ENCODE measurements at regions not wholly inside any gene's neighbourhood (a gene's known extent, or its start where the extent isn't known, plus 50 kb on each side); places are given as distances from the start of the nearest gene placed in this dataset.
"Not testable (repeated sequence)": the region's sequence is repeated elsewhere in the genome, so short reads cannot be mapped to it uniquely, and the experiment has no call there.

DNA sequence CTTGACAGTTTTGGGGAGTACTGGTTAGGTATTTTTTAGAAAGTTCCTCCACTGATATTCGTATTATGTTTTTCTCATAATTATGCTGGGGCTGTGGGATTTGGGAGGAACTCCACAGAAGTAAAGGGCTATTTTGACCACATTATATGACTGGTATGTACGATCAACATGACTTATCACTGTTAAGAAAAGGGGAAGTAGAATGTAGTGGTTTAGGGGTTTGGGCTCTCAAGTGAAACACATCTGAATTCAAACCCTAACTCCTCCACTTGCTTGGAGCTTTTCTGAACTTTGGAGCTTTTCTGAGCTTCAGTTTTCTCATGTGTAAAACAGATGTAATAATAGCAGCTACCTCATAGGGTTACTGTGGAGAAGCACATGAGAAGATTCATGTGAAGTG, 96.4 kb upstream of the C1GALT1C1 start:
- intact Hi-C loops (cut with DNase I): no loop called here
- no peak for DNase-seq (ENCODE audit: low spot score)

GRCh38 chrX:120725874-120726273, 96.0 kb upstream of the C1GALT1C1 start:
- intact Hi-C loops (cut with DNase I): no loop called here
- no peak for DNase-seq (ENCODE audit: low spot score)

GRCh38 chrX:120719622-120720021, 89.8 kb upstream of the C1GALT1C1 start:
- intact Hi-C loops (cut with DNase I): no loop called here
- no peak for DNase-seq (ENCODE audit: low spot score)

- DNase-seq (ENCODE audit: low spot score): no peak
- intact Hi-C loops (cut with DNase I): no loop called here
These were observed 89.1 kb upstream of the C1GALT1C1 start for GRCh38 chrX:120718969-120719368.

DNA sequence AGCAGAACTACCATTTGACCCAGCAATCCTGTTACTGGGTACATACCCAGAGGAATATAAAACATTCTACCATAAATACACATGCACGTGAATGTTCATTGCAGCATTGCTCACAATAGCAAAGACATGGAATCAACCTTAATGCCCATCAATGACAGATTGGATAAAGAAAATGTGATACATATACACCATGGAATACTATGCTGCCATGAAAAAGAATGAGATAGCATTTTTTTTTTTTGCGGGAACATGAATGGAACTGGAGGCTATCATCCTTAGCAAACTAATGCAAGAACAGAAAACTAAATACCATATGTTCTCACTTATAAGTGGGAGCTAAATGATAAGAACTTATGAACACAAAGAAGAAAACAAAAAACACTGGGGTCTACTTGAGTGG, 72.5 kb upstream of the C1GALT1C1 start:
- DNase-seq (ENCODE audit: low spot score); intact Hi-C loops (cut with DNase I): not testable (repeated sequence)

GRCh38 chrX:120697053-120697452, 67.2 kb upstream of the C1GALT1C1 start:
- intact Hi-C loops (cut with DNase I): no loop called here
- DNase-seq (ENCODE audit: low spot score): no peak

DNA sequence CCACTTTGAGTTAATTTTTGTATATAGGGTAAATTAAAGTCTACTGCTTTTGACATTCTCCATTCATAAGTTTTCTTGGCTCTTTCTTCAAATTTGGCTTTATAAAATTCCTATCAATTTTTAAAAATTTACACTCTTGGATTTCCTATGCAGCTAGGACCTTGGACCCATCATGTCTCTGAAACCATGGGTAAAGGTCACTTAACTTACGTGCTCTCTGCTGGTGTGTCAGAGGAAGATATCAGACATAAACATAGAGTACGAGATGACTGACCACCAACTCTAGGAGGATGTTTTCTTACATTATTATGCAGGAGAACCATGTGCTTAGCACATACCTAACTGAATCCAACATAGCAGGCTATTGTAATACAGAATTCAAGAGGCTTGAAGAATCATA, 62.5 kb upstream of the C1GALT1C1 start:
- intact Hi-C loops (cut with DNase I): no loop called here
- no peak for DNase-seq (ENCODE audit: low spot score)

DNA sequence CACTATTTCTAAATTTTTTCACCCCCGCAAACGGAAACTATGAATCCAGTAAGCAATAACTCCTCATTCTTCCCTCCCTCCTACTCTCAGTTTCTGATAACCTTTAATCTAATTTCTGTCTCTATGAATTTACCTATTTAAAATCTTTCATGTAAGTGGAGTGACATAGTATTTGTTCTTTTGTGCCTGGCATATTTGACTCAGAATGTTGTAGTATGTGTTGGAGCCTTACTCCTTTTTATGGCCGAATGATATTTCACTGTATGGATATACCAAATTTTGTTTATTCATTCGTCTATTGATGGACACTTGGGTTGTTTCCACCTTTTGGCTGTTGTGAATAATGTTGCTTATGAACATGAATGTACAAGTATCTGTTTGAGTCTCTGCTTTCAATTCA, 61.1 kb upstream of the C1GALT1C1 start:
- intact Hi-C loops (cut with DNase I): no loop called here
- no peak for DNase-seq (ENCODE audit: low spot score)

- intact Hi-C loops (cut with DNase I): no loop called here
These were observed 60.5 kb upstream of the C1GALT1C1 start for GRCh38 chrX:120690344-120690743.

GRCh38 chrX:120680090-120680489, 50.2 kb upstream of the C1GALT1C1 start:
- DNase-seq (ENCODE audit: low spot score): no peak
- intact Hi-C loops (cut with DNase I): no loop called here

More at GRCh38 chrX:120690344-120690743, 60.5 kb upstream of the C1GALT1C1 start:
- no peak for DNase-seq (ENCODE audit: low spot score)

Measured in cardiac septum (tissue), 1 donor.